Suprapubic skin (tissue), 3 donors: ENCODE measurements at regions not wholly inside any gene's neighbourhood (a gene's known extent, or its start where the extent isn't known, plus 50 kb on each side); places are given as distances from the start of the nearest gene placed in this dataset.

ENCODE experiments used
- CTCF ChIP-seq, 2 donors: fragments of 200-600 bp in 1 of 2; fragments of 450-650 bp in 1 of 2; sonication (generic) in 1 of 2; IDR thresholded peaks; one replicate each; pipeline ENCODE4 v1.5.1; 2016 to 2019; ENCODE audit warnings: antibody characterized with exemption in 2 of 2, mild to moderate bottlenecking in 1 of 2, moderate library complexity in 1 of 2
- EP300 ChIP-seq: sonication (generic); formaldehyde crosslinking; IDR thresholded peaks from one replicate; pipeline ENCODE4 v1.6.1; 2017; ENCODE audit warnings: antibody characterized with exemption

- TF ChIP-seq EP300 (no peak), CTCF (IDR thresholded peaks at IDR 0.05) (no peak)
Observed at GRCh38 chr9:79060766-79061165, 511.0 kb upstream of the TLE4 start.
